Peyer's patch (tissue), 4 donors: ENCODE measurements at regions not wholly inside any gene's neighbourhood (a gene's known extent, or its start where the extent isn't known, plus 50 kb on each side); places are given as distances from the start of the nearest gene placed in this dataset.

Source experiments
- DNase-seq, 3 donors: peaks; one replicate each; pipeline ENCODE4 v3.0.0-alpha.2; 2017 to 2019
- H3K27ac ChIP-seq, 4 donors: fragments of 200-600 bp; sonication (generic); one replicate each; pipeline ENCODE4 v1.5.1; 2016 to 2019
- H3K27me3 ChIP-seq, 2 donors: fragments of 200-600 bp; sonication (generic); one replicate each; pipeline ENCODE4 v1.5.1; 2019
- H3K36me3 ChIP-seq, 3 donors: fragments of 200-600 bp; sonication (generic); one replicate each; pipeline ENCODE4 v1.5.1; 2016 to 2019
- H3K4me1 ChIP-seq, 4 donors: fragments of 200-600 bp; sonication (generic); one replicate each; pipeline ENCODE4 v1.5.1; 2016 to 2019
- H3K4me3 ChIP-seq, 4 donors: fragments of 200-600 bp; sonication (generic); 1 replicate in 3 of 4; 2 replicates in 1 of 4; pipeline ENCODE4 v1.5.1; 2016 to 2019; ENCODE audit warnings: mild to moderate bottlenecking in 1 of 4
- H3K9me3 ChIP-seq, 4 donors: fragments of 200-600 bp; sonication (generic); one replicate each; pipeline ENCODE4 v1.5.1; 2016 to 2019; ENCODE audit warnings: mild to moderate bottlenecking in 1 of 4
- CTCF ChIP-seq, 6 experiments: fragments of 450-650 bp in 4 of 6; fragments of 200-600 bp in 2 of 6; sonication (generic) in 1 of 6; IDR thresholded peaks; one replicate each; pipeline ENCODE4 v1.5.1; 2017 to 2019; ENCODE audit warnings: antibody characterized with exemption in 6 of 6, mild to moderate bottlenecking in 3 of 6, moderate library complexity in 1 of 6
- POLR2A ChIP-seq, 2 donors: fragments of 450-650 bp; IDR thresholded peaks; one replicate each; pipeline ENCODE4 v1.5.1; 2017; ENCODE audit warnings: antibody characterized with exemption in 2 of 2, mild to moderate bottlenecking in 2 of 2, moderate library complexity in 2 of 2

- no peak overlapping the region for H3K27ac ChIP-seq
- no peaks in the 10 kb centered on the region for H3K36me3 ChIP-seq
- no peaks in the 10 kb centered on the region for H3K27me3 ChIP-seq
- TF ChIP-seq POLR2A (IDR thresholded peaks at IDR 0.05): no peak
- no peaks in the 10 kb centered on the region for H3K9me3 ChIP-seq
- H3K4me1 ChIP-seq: no peaks in the 10 kb centered on the region
- no peak overlapping the region for H3K4me3 ChIP-seq
- DNase-seq: no peak
Measured at GRCh38 chr12:76704693-76705092, 59.2 kb upstream of the ZDHHC17 start.

GRCh38 chr12:76706101-76706500, 57.8 kb upstream of the ZDHHC17 start:
- no peaks in the 10 kb centered on the region for H3K4me1 ChIP-seq
- H3K4me3 ChIP-seq: no peak overlapping the region
- no peaks in the 10 kb centered on the region for H3K9me3 ChIP-seq
- TF ChIP-seq POLR2A (IDR thresholded peaks at IDR 0.05) (no peak), CTCF (IDR thresholded peaks at IDR 0.05) (no peak)
- no peaks in the 10 kb centered on the region for H3K27me3 ChIP-seq
- no peaks in the 10 kb centered on the region for H3K36me3 ChIP-seq
- H3K27ac ChIP-seq: no peak overlapping the region
- no peak for DNase-seq

GRCh38 chr12:76706761-76707160, 57.2 kb upstream of the ZDHHC17 start:
- H3K4me3 ChIP-seq: no peak overlapping the region
- H3K27me3 ChIP-seq: no peaks in the 10 kb centered on the region
- no peaks in the 10 kb centered on the region for H3K9me3 ChIP-seq
- H3K4me1 ChIP-seq: no peaks in the 10 kb centered on the region
- no peak overlapping the region for H3K27ac ChIP-seq
- DNase-seq: no peak
- no peaks in the 10 kb centered on the region for H3K36me3 ChIP-seq
- TF ChIP-seq POLR2A (IDR thresholded peaks at IDR 0.05) (no peak), CTCF (IDR thresholded peaks at IDR 0.05) (no peak)

- no peak for DNase-seq
- TF ChIP-seq POLR2A (IDR thresholded peaks at IDR 0.05): no peak
- TF ChIP-seq CTCF (IDR thresholded peaks at IDR 0.05): no peak
- Histone ChIP-seq H3K27ac (no peak overlapping the region), H3K27me3 (no peaks in the 10 kb centered on the region), H3K36me3 (no peaks in the 10 kb centered on the region), H3K9me3 (no peaks in the 10 kb centered on the region), H3K4me1 (no peaks in the 10 kb centered on the region), H3K4me3 (no peak overlapping the region)
Measured at GRCh38 chr12:76707772-76708171, 56.1 kb upstream of the ZDHHC17 start.

GRCh38 chr12:76708296-76708695, 55.6 kb upstream of the ZDHHC17 start:
- H3K4me3 ChIP-seq: no peak overlapping the region
- H3K9me3 ChIP-seq: no peaks in the 10 kb centered on the region
- no peaks in the 10 kb centered on the region for H3K4me1 ChIP-seq
- H3K27me3 ChIP-seq: no peaks in the 10 kb centered on the region
- no peak for TF ChIP-seq POLR2A (IDR thresholded peaks at IDR 0.05)
- no peak for TF ChIP-seq CTCF (IDR thresholded peaks at IDR 0.05)
- no peak overlapping the region for H3K27ac ChIP-seq
- DNase-seq: no peak
- H3K36me3 ChIP-seq: no peaks in the 10 kb centered on the region

GRCh38 chr12:76711241-76711640, 52.7 kb upstream of the ZDHHC17 start:
- Histone ChIP-seq H3K27me3 (no peaks in the 10 kb centered on the region), H3K36me3 (no peaks in the 10 kb centered on the region), H3K4me1 (no peaks in the 10 kb centered on the region), H3K27ac (no peak overlapping the region), H3K4me3 (no peak overlapping the region), H3K9me3 (no peaks in the 10 kb centered on the region)
- TF ChIP-seq CTCF (IDR thresholded peaks at IDR 0.05) (no peak), POLR2A (IDR thresholded peaks at IDR 0.05) (no peak)
- DNase-seq: no peak
